Liver (tissue), 3 donors: ENCODE measurements at regions not wholly inside any gene's neighbourhood (a gene's known extent, or its start where the extent isn't known, plus 50 kb on each side); places are given as distances from the start of the nearest gene placed in this dataset.

ENCODE experiments used
- CTCF ChIP-seq: fragments of 150-350 bp; IDR thresholded peaks from 2 replicates; pipeline ENCODE4 v1.5.1; 2017; ENCODE audit warnings: improper control_type of control experiment, low read depth, low read length; ENCODE audit not compliant: missing input control
- EGR1 ChIP-seq, 2 donors: IDR thresholded peaks; 2 replicates each; pipeline ENCODE4 v1.6.1; 2016 to 2018; ENCODE audit warnings: antibody characterized with exemption in 2 of 2, low read depth in 2 of 2
- GABPA ChIP-seq, 2 donors: IDR thresholded peaks in 1 of 2; conservative IDR thresholded peaks in 1 of 2; 2 replicates each; pipeline ENCODE4 v1.6.1; 2016; ENCODE audit warnings: antibody characterized with exemption in 2 of 2, mild to moderate bottlenecking in 1 of 2, moderate library complexity in 1 of 2
- HNF4A ChIP-seq, 2 donors: conservative IDR thresholded peaks; 2 replicates each; pipeline ENCODE4 v1.6.1; 2016; ENCODE audit warnings: antibody characterized with exemption in 2 of 2, mild to moderate bottlenecking in 2 of 2
- JUND ChIP-seq, 2 donors: IDR thresholded peaks; 2 replicates each; pipeline ENCODE4 v1.6.1; 2016; ENCODE audit warnings: antibody characterized with exemption in 2 of 2
- RAD21 ChIP-seq, 2 donors: IDR thresholded peaks; 2 replicates each; pipeline ENCODE4 v1.6.1; 2016; ENCODE audit warnings: antibody characterized with exemption in 2 of 2, mild to moderate bottlenecking in 2 of 2
- REST ChIP-seq: IDR thresholded peaks from 2 replicates; pipeline ENCODE4 v1.6.1; 2016; ENCODE audit warnings: antibody characterized with exemption, mild to moderate bottlenecking
- RXRA ChIP-seq, 2 donors: IDR thresholded peaks; 2 replicates each; pipeline ENCODE4 v1.6.1; 2017 to 2018; ENCODE audit warnings: antibody characterized with exemption in 2 of 2, mild to moderate bottlenecking in 1 of 2
- SP1 ChIP-seq: IDR thresholded peaks from 2 replicates; pipeline ENCODE4 v1.6.1; 2018; ENCODE audit warnings: antibody characterized with exemption, mild to moderate bottlenecking
- TAF1 ChIP-seq: conservative IDR thresholded peaks from 2 replicates; pipeline ENCODE4 v1.6.1; 2016; ENCODE audit warnings: antibody characterized with exemption, mild to moderate bottlenecking
- YY1 ChIP-seq: IDR thresholded peaks from 2 replicates; pipeline ENCODE4 v1.6.1; 2016; ENCODE audit warnings: antibody characterized with exemption, mild to moderate bottlenecking
- TF ChIP-seq, protein P1 (sequence below): IDR thresholded peaks from 2 replicates; pipeline ENCODE4 v1.6.1; 2016; ENCODE audit warnings: antibody characterized with exemption
- TF ChIP-seq, protein P2 (sequence below): IDR thresholded peaks from 2 replicates; pipeline ENCODE4 v1.6.1; 2016; ENCODE audit warnings: antibody characterized with exemption
- TF ChIP-seq, protein P3 (sequence below): IDR thresholded peaks from 2 replicates; pipeline ENCODE4 v1.6.1; 2016; ENCODE audit warnings: antibody characterized with exemption
- donor health status: healthy.
- donor health status: healthy.

DNA sequence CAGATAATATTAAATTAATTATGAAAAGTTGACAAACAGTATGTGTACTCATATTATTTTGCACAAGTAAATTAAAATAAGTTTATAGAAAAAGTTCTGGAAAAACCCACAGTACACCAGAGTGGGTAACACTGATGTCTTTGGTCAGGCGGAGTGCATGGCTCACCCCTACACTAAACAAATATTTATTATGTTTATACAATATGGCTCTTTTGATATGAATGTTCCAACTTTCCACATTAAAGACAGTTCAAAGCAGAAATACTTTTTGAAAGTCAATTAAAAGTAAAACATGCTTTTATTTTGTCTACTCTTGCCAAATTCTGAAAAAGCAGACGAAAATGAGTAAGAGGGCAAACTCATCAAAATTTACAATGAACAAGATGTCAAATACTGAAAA, 56.2 kb upstream of the DCBLD2 start:
- TF ChIP-seq CTCF (no peak), EGR1 (IDR thresholded peaks at IDR 0.05; ENCODE audit: low read depth in 2 of 2) (no peak), HNF4A (conservative IDR thresholded peaks at IDR 0.05) (no peak), TAF1 (no peak), RAD21 (IDR thresholded peaks at IDR 0.05) (no peak), REST (no peak), SP1 (no peak), YY1 (no peak), GABPA (IDR thresholded peaks at IDR 0.05 in 1 of 2, conservative IDR thresholded peaks at IDR 0.05 in 1 of 2) (no peak), JUND (IDR thresholded peaks at IDR 0.05) (no peak), RXRA (IDR thresholded peaks at IDR 0.05) (no peak)
- TF ChIP-seq, protein P1, sequence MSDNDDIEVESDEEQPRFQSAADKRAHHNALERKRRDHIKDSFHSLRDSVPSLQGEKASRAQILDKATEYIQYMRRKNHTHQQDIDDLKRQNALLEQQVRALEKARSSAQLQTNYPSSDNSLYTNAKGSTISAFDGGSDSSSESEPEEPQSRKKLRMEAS: no peak
- TF ChIP-seq, protein P2, sequence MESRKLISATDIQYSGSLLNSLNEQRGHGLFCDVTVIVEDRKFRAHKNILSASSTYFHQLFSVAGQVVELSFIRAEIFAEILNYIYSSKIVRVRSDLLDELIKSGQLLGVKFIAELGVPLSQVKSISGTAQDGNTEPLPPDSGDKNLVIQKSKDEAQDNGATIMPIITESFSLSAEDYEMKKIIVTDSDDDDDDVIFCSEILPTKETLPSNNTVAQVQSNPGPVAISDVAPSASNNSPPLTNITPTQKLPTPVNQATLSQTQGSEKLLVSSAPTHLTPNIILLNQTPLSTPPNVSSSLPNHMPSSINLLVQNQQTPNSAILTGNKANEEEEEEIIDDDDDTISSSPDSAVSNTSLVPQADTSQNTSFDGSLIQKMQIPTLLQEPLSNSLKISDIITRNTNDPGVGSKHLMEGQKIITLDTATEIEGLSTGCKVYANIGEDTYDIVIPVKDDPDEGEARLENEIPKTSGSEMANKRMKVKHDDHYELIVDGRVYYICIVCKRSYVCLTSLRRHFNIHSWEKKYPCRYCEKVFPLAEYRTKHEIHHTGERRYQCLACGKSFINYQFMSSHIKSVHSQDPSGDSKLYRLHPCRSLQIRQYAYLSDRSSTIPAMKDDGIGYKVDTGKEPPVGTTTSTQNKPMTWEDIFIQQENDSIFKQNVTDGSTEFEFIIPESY: no peak
- TF ChIP-seq, protein P3, sequence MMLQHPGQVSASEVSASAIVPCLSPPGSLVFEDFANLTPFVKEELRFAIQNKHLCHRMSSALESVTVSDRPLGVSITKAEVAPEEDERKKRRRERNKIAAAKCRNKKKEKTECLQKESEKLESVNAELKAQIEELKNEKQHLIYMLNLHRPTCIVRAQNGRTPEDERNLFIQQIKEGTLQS: no peak
